HUES6 (cell line): ENCODE measurements at regions not wholly inside any gene's neighbourhood (a gene's known extent, or its start where the extent isn't known, plus 50 kb on each side); places are given as distances from the start of the nearest gene placed in this dataset.

ENCODE experiments used
- H3K27ac ChIP-seq: 2 replicates; pipeline ENCODE4 v1.7.0; 2013; ENCODE audit warnings: low read depth, mild to moderate bottlenecking, low read length, inconsistent platforms
- H3K27me3 ChIP-seq: 2 replicates; pipeline ENCODE4 v1.6.1; 2013; ENCODE audit warnings: low read length; ENCODE audit not compliant: control insufficient read depth, insufficient read depth
- H3K36me3 ChIP-seq: 2 replicates; pipeline ENCODE4 v1.6.1; 2013; ENCODE audit warnings: low read length; ENCODE audit not compliant: control insufficient read depth, insufficient read depth
- H3K4me1 ChIP-seq: 2 replicates; pipeline ENCODE4 v1.6.1; 2013; ENCODE audit warnings: low read length; ENCODE audit not compliant: control insufficient read depth, insufficient read depth
- H3K4me3 ChIP-seq: 2 replicates; pipeline ENCODE4 v1.5.1; 2013; ENCODE audit warnings: low read depth, low read length
- H3K9ac ChIP-seq: one replicate; pipeline ENCODE4 v1.6.1; 2013; ENCODE audit warnings: mild to moderate bottlenecking, low read length
- H3K9me3 ChIP-seq: 2 replicates; pipeline ENCODE4 v1.6.1; 2013; ENCODE audit warnings: low read depth, low read length; ENCODE audit not compliant: control insufficient read depth, insufficient read depth

- peaks cover 94% of the 10 kb centered on the region; the same call in 1 of the 2 replicates for H3K9me3 ChIP-seq
- H3K27me3 ChIP-seq = no peaks in the 10 kb centered on the region
- H3K36me3 ChIP-seq = no peaks in the 10 kb centered on the region
- no peak overlapping the region for H3K27ac ChIP-seq
- no peaks in the 10 kb centered on the region for H3K4me1 ChIP-seq
- no peak overlapping the region for H3K9ac ChIP-seq
- H3K4me3 ChIP-seq = no peak overlapping the region
Measured at GRCh38 chr22:47396515-47396914, 634.1 kb downstream of the TBC1D22A start.

GRCh38 chr22:47396105-47396504 lies 633.7 kb downstream of the TBC1D22A start:
- Histone ChIP-seq H3K36me3 (no peaks in the 10 kb centered on the region), H3K27ac (no peak overlapping the region), H3K9ac (no peak overlapping the region), H3K27me3 (no peaks in the 10 kb centered on the region), H3K4me1 (no peaks in the 10 kb centered on the region), H3K4me3 (no peak overlapping the region), H3K9me3 (peaks cover 94% of the 10 kb centered on the region; the same call in 1 of the 2 replicates)

- no peak overlapping the region for H3K4me3 ChIP-seq
- no peaks in the 10 kb centered on the region for H3K36me3 ChIP-seq
- H3K27me3 ChIP-seq = no peaks in the 10 kb centered on the region
- H3K4me1 ChIP-seq = no peaks in the 10 kb centered on the region
- no peak overlapping the region for H3K9ac ChIP-seq
- no peak overlapping the region for H3K27ac ChIP-seq
- peaks cover 92% of the 10 kb centered on the region; the same call in 1 of the 2 replicates for H3K9me3 ChIP-seq
Measured at GRCh38 chr22:47395481-47395880, 633.0 kb downstream of the TBC1D22A start.

GRCh38 chr22:47394504-47395440 lies 632.3 kb downstream of the TBC1D22A start:
- Histone ChIP-seq H3K4me3 (no peak overlapping the region), H3K9ac (no peak overlapping the region), H3K27ac (no peak overlapping the region), H3K36me3 (no peaks in the 10 kb centered on the region), H3K27me3 (no peaks in the 10 kb centered on the region), H3K9me3 (peaks cover 95% of the 10 kb centered on the region; the same call in 1 of the 2 replicates), H3K4me1 (no peaks in the 10 kb centered on the region)

- Histone ChIP-seq H3K4me1 (no peaks in the 10 kb centered on the region), H3K9me3 (peaks cover 95% of the 10 kb centered on the region; the same call in 1 of the 2 replicates), H3K27ac (no peak overlapping the region), H3K9ac (no peak overlapping the region), H3K27me3 (no peaks in the 10 kb centered on the region; the same call in 1 of the 2 replicates), H3K4me3 (no peak overlapping the region), H3K36me3 (no peaks in the 10 kb centered on the region)
Measured at GRCh38 chr22:47393191-47393590, 630.7 kb downstream of the TBC1D22A start.

- H3K27ac ChIP-seq = no peak overlapping the region
- H3K9me3 ChIP-seq = peaks cover 95% of the 10 kb centered on the region; the same call in 1 of the 2 replicates
- H3K36me3 ChIP-seq = no peaks in the 10 kb centered on the region
- H3K9ac ChIP-seq = no peak overlapping the region
- H3K4me3 ChIP-seq = no peak overlapping the region
- no peaks in the 10 kb centered on the region; the same call in 1 of the 2 replicates for H3K27me3 ChIP-seq
- no peaks in the 10 kb centered on the region for H3K4me1 ChIP-seq
Measured at GRCh38 chr22:47392729-47393128, 630.3 kb downstream of the TBC1D22A start.

- Histone ChIP-seq H3K9ac (no peak overlapping the region), H3K9me3 (peaks cover 95% of the 10 kb centered on the region; the same call in 1 of the 2 replicates), H3K27me3 (no peaks in the 10 kb centered on the region; the same call in 1 of the 2 replicates), H3K36me3 (no peaks in the 10 kb centered on the region), H3K4me1 (no peaks in the 10 kb centered on the region), H3K27ac (no peak overlapping the region), H3K4me3 (no peak overlapping the region)
Measured at GRCh38 chr22:47392054-47392347, 629.6 kb downstream of the TBC1D22A start.

- H3K4me1 ChIP-seq = no peaks in the 10 kb centered on the region
- peaks cover 92% of the 10 kb centered on the region; the same call in 1 of the 2 replicates for H3K9me3 ChIP-seq
- no peak overlapping the region for H3K27ac ChIP-seq
- no peaks in the 10 kb centered on the region for H3K36me3 ChIP-seq
- no peak overlapping the region for H3K4me3 ChIP-seq
- no peak overlapping the region for H3K9ac ChIP-seq
- no peaks in the 10 kb centered on the region; the same call in 1 of the 2 replicates for H3K27me3 ChIP-seq
Measured at GRCh38 chr22:47391169-47392053, 629.0 kb downstream of the TBC1D22A start.

GRCh38 chr22:47390026-47390970 lies 627.8 kb downstream of the TBC1D22A start:
- no peaks in the 10 kb centered on the region; the same call in 1 of the 2 replicates for H3K27me3 ChIP-seq
- H3K36me3 ChIP-seq = no peaks in the 10 kb centered on the region
- no peak overlapping the region for H3K9ac ChIP-seq
- H3K4me1 ChIP-seq = no peaks in the 10 kb centered on the region
- H3K27ac ChIP-seq = no peak overlapping the region
- peaks cover 86% of the 10 kb centered on the region; the same call in 1 of the 2 replicates for H3K9me3 ChIP-seq
- H3K4me3 ChIP-seq = no peak overlapping the region

DNA sequence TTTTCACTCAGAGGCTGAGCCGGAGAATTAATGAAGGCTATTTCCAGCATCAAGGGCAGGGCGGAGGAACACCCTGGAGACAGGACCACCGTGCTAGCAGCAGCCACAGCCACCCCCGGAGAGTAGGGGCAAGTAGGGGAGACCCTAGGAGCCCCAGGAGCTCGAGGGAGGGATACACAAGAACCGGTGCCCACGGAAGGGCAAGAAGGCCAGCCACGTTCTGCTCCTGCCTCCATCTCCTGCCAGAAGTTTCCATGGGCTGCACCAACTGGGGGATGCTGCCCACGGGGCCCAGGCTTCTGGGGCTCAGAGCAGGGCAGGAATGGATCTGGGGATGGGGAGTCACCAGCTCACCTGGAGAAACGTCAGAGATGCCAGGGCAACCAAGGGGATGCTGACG lies 626.8 kb downstream of the TBC1D22A start:
- Histone ChIP-seq H3K4me3 (no peak overlapping the region), H3K27me3 (no peaks in the 10 kb centered on the region; the same call in 1 of the 2 replicates), H3K9me3 (peaks cover 84% of the 10 kb centered on the region; the same call in 1 of the 2 replicates), H3K27ac (no peak overlapping the region), H3K9ac (no peak overlapping the region), H3K4me1 (no peaks in the 10 kb centered on the region), H3K36me3 (no peaks in the 10 kb centered on the region)
